Kidney (tissue), 13 donors: ENCODE measurements at regions not wholly inside any gene's neighbourhood (a gene's known extent, or its start where the extent isn't known, plus 50 kb on each side); places are given as distances from the start of the nearest gene placed in this dataset.
"Not testable (repeated sequence)": the region's sequence is repeated elsewhere in the genome, so short reads cannot be mapped to it uniquely, and the experiment has no call there.

Source experiments
- DNase-seq, 5 donors: peaks; one replicate each; pipeline ENCODE4 v3.0.0-alpha.2; 2013 to 2020
- FAIRE-seq: peaks from 2 replicates; lab custom pipeline; 2012; peaks lifted over from hg19 to GRCh38; lab: Jason Lieb, UNC
- H3K27ac ChIP-seq, 2 donors: one replicate each; pipeline ENCODE4 v1.7.0; 2013; ENCODE audit warnings: low read depth in 2 of 2, low read length in 2 of 2, inconsistent platforms in 1 of 2
- H3K27me3 ChIP-seq: one replicate; pipeline ENCODE4 v1.7.1; 2013; ENCODE audit warnings: low read length, inconsistent platforms; ENCODE audit not compliant: control insufficient read depth, insufficient read depth
- H3K36me3 ChIP-seq, 3 donors: one replicate each; pipeline versions ENCODE4 v1.7.0 to v1.7.1; 2013; ENCODE audit warnings: low read length in 3 of 3, control low read depth in 1 of 3, inconsistent platforms in 1 of 3; ENCODE audit not compliant: insufficient read depth in 3 of 3, control insufficient read depth in 2 of 3
- H3K4me1 ChIP-seq, 3 donors: one replicate each; pipeline versions ENCODE4 v1.7.0 to v1.7.1; 2013; ENCODE audit warnings: low read length in 3 of 3, inconsistent platforms in 1 of 3, low read depth in 1 of 3; ENCODE audit not compliant: control insufficient read depth in 2 of 3, insufficient read depth in 2 of 3
- H3K4me3 ChIP-seq, 3 donors: one replicate each; pipeline versions ENCODE4 v1.7.0 to v1.8.1; 2013; ENCODE audit warnings: low read length in 3 of 3, control low read depth in 1 of 3, inconsistent platforms in 1 of 3
- H3K9ac ChIP-seq, 3 donors: one replicate each; pipeline versions ENCODE4 v1.7.0 to v1.7.1; 2013; ENCODE audit warnings: low read length in 3 of 3, control low read depth in 1 of 3, inconsistent platforms in 1 of 3
- H3K9me3 ChIP-seq, 3 donors: one replicate each; pipeline versions ENCODE4 v1.7.0 to v1.7.1; 2013; ENCODE audit warnings: low read length in 3 of 3, control low read depth in 1 of 3, inconsistent platforms in 1 of 3; ENCODE audit not compliant: control insufficient read depth in 2 of 3, insufficient read depth in 1 of 3
- intact Hi-C: fragments of 100-400 bp; cut with DNase I; formaldehyde crosslinking; loops from one replicate; pipeline ENCODE4 v1.11.1; 2022
- TF ChIP-seq, protein P1 (sequence below): IDR thresholded peaks from 3 replicates; pipeline ENCODE4 v1.5.1; 2012; ENCODE audit warnings: mild to moderate bottlenecking, moderate library complexity, borderline replicate concordance; ENCODE audit not compliant: insufficient read depth; ENCODE audit errors: extremely low read depth
- donor health status: control.
- donor health status: control.
- donor health status: control.
- donor health status: control.
- donor health status: control.
- donor health status: DM: yes; HTN: yes; CAD: no.
- donor health status: Normal renal cell carcinoma (clear cell type).

DNA sequence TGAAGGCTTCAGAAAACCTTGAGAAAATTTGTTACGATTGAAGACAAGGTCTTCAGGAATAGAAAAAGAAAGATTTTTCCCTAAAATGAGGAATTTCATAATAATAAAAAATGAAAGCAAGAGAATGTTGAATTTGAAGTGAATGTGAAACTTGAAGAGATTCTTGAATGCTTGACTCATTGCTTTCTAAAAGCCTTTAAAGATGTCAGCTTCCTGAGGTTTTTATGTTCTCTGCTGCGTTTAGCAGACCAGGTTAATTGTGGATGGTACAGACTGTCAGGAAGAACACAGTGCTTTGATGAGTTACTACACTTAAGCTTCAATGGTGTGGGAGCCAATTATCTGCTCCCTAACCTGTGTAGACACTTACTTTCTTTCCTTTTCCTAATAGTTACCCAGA lies 96.3 kb upstream of the FNDC3A start:
- Histone ChIP-seq H3K4me3 (no peak overlapping the region), H3K27me3 (no peaks in the 10 kb centered on the region), H3K27ac (no peak overlapping the region), H3K9ac (no peak overlapping the region), H3K9me3 (no peaks in the 10 kb centered on the region), H3K36me3 (no peaks in the 10 kb centered on the region), H3K4me1 (no peaks in the 10 kb centered on the region)
- FAIRE-seq (no peak), DNase-seq (no peak)
- TF ChIP-seq, protein P1, sequence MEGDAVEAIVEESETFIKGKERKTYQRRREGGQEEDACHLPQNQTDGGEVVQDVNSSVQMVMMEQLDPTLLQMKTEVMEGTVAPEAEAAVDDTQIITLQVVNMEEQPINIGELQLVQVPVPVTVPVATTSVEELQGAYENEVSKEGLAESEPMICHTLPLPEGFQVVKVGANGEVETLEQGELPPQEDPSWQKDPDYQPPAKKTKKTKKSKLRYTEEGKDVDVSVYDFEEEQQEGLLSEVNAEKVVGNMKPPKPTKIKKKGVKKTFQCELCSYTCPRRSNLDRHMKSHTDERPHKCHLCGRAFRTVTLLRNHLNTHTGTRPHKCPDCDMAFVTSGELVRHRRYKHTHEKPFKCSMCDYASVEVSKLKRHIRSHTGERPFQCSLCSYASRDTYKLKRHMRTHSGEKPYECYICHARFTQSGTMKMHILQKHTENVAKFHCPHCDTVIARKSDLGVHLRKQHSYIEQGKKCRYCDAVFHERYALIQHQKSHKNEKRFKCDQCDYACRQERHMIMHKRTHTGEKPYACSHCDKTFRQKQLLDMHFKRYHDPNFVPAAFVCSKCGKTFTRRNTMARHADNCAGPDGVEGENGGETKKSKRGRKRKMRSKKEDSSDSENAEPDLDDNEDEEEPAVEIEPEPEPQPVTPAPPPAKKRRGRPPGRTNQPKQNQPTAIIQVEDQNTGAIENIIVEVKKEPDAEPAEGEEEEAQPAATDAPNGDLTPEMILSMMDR = no peak
- intact Hi-C loops = no loop called here

DNA sequence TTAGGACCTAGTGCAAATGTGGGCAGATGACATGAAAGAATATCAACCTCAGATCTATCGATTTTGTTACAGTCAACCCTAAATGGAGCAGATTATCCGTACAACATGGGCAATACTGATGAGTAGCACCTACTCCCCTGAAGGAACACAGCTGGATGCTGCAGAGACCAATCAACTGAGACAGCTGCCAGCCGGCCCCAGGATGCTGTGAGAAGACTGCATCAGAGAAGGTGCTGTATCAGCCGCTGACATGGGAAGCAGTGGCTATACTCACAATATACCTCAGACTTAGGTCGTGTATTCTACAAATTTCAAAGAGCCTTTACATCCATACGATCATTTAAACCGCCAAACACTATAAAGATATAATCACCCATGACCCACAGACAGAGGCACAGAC lies 95.9 kb upstream of the FNDC3A start:
- no peaks in the 10 kb centered on the region for H3K27me3 ChIP-seq
- FAIRE-seq (no peak), DNase-seq (no peak)
- no peak overlapping the region for H3K27ac ChIP-seq
- no peak overlapping the region for H3K4me3 ChIP-seq
- intact Hi-C loops = no loop called here
- H3K9ac ChIP-seq = no peak overlapping the region
- H3K9me3 ChIP-seq = no peaks in the 10 kb centered on the region
- H3K4me1 ChIP-seq = no peaks in the 10 kb centered on the region
- TF ChIP-seq, protein P1 = no peak
- no peaks in the 10 kb centered on the region for H3K36me3 ChIP-seq

DNA sequence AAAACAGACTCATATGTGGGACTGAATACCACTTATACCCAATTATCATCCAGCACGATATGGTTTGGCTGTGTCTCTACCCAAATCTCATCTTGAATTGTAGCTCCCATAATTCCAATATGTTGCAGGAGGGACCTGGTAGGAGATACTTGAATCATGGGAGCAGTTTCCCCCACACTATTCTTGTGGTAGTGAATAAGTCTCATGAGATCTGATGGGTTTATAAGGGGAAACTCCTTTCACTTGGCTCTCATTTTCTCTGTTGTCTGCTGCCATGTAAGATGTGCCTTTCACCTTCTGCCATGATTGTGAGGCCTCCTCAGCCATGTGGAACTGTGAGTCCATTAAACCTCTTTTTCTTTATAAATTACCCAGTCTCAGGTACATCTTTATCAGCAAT lies 91.9 kb upstream of the FNDC3A start:
- H3K27ac ChIP-seq, H3K27me3 ChIP-seq, H3K9ac ChIP-seq, DNase-seq, FAIRE-seq, H3K4me3 ChIP-seq, H3K9me3 ChIP-seq, H3K4me1 ChIP-seq, H3K36me3 ChIP-seq, intact Hi-C loops: not testable (repeated sequence)

DNA sequence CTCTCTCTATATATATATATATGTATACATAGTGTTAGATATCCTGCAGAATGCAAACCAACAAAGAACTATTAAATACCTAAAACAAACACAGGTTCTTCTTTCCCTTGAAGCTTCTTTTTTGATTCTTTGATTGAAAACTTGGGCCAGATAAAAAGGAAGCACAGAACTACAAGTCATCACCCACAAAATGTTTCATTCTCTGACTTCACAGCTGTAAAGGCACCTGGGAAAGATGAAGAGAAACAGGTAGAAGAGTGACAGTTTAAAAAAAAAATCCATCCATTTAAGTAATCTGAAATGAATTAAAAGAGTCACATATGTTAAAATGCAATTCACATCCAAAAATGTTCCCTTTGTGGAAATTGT lies 90.7 kb upstream of the FNDC3A start:
- no peak overlapping the region for H3K4me3 ChIP-seq
- FAIRE-seq = no peak
- intact Hi-C loops = no loop called here

More for the DNA sequence above, 90.7 kb upstream of the FNDC3A start:
- TF ChIP-seq, protein P1 = no peak
- H3K27ac ChIP-seq = no peak overlapping the region
- no peak for DNase-seq
- no peaks in the 10 kb centered on the region for H3K36me3 ChIP-seq
- no peaks in the 10 kb centered on the region for H3K9me3 ChIP-seq
- no peaks in the 10 kb centered on the region for H3K27me3 ChIP-seq
- no peaks in the 10 kb centered on the region for H3K4me1 ChIP-seq
- no peak overlapping the region for H3K9ac ChIP-seq
